HG03354 (cell line): ENCODE measurements at regions not wholly inside any gene's neighbourhood (a gene's known extent, or its start where the extent isn't known, plus 50 kb on each side); places are given as distances from the start of the nearest gene placed in this dataset.

Experiments used
- ATAC-seq: cut with Tn5 transposase; IDR thresholded peaks from one replicate; pipeline ENCODE4 v1.9.1; 2021; ENCODE audit warnings: mild to moderate bottlenecking; ENCODE audit not compliant: unreplicated experiment, poor library complexity, severe bottlenecking

DNA sequence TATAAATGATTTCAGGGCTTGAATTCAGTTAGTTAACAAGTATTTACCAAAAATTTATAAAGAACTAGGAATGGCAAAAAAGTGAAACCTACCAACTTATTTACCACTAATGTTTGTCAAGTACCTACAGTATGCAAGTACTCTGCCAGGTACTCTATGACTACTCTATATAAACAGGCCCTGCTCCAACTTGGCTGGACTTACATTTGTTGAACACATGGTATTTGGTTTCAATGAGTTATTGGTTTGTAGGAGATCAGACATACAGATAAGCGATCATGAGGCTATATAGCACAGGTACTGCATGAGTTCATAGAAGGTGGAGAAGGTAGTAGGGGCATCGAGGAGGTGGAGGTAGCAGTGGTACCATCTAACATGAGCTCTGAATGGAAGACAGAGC lies 159.9 kb upstream of the PDGFD start:
- ATAC-seq: no peak

DNA sequence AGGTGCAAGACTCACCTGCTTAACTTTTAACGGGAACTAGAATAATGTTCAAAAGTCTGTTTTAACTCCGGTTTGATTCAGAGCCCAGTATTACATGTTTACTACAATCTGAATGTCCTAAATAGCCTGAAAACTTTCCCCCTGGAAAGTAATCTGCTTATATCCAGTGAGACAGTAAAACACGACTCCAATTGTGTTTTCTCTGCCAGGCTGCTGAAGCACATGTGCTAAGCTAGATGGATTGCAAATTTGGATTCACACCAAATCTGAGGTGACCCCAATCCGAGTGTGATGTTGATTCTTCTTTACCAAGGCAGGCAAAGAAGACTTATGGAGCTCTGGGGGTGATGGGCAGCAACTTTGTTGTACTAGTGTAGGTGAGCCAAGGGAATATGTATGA lies 158.7 kb upstream of the PDGFD start:
- ATAC-seq: no peak

DNA sequence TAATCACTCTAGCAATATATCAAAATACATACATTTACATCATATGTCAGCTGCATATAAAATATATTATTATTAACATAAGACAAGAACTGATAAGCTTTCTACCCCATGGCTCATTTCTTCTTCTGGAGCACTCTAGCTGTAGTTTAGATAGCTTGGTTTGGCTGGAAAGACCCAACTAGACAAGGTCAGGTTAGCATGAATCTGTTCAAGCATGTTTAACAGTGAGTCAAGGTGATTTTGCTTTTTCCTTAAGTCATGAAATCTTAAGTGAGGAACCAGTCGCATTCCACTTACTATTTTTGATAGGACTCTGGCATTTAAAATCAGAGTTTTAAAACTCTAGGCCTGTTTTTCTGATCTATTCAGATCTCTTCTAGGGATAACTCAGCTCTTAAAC lies 157.0 kb upstream of the PDGFD start:
- ATAC-seq: no peak

DNA sequence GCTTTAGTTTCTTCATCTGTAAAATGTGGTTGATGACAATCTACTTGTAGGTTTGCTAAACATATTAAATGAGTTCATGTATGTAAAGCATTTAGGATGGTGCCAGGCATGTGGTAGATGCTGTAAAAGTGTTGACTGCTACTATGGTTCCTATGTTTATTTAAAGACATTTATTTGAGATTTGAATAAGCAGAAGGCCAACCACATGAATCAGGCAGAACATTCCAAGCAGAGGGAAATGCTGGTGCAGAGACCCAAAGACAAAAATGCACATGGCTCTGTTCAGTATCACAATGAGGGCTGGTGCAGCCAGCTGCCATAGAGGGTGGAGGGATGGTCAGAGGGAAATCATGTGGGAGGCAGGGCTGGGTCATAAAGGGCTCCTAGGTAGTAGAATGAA lies 156.2 kb upstream of the PDGFD start:
- no peak for ATAC-seq

DNA sequence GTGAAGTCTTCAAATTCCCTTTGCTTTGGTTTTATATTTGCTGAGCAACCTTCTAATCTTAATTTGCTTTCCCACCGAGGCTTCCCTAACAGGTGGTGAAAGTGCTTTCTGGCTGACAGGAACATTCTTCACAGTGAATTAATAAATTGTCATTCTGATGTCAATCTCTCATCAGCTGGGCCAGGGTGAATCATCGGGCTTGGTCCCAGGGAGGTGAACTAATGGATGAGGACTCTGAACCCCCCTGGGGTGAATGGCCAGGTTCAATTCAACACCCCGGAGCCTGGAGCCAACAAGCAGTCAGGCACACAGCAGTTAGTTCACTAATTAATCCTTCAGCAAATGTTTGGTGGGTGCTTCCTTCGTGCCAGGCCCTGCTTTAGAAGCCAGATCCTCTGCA lies 155.4 kb upstream of the PDGFD start:
- ATAC-seq: no peak

DNA sequence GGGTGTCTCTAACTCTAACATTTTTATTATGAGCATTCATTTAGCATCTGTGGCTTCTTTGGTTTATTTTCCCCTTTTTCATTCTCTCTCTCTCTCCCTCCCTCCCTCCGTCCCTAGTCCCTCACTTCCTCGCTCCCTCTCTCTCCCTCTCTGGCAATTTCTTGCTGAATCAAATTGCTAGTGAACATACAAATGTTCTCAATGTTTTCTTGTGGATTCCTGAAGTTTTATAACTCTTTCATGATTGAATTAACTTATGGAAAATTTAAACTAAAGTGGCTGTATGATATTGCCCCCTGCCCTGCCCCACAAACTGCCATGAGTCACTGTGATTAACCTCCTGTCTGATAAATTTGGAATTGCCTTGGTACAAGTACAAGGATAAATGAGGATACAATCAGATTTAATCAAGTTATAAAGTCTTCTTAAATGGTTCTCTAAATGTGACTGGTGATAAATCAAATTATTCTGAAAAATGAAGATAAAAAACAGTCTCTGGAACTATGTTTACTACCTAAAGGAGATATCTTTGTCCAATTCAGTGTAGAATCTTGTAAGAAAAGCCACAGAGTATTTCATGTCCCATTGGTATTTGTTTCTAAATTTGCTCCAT lies 143.0 kb upstream of the PDGFD start:
- ATAC-seq: no peak

DNA sequence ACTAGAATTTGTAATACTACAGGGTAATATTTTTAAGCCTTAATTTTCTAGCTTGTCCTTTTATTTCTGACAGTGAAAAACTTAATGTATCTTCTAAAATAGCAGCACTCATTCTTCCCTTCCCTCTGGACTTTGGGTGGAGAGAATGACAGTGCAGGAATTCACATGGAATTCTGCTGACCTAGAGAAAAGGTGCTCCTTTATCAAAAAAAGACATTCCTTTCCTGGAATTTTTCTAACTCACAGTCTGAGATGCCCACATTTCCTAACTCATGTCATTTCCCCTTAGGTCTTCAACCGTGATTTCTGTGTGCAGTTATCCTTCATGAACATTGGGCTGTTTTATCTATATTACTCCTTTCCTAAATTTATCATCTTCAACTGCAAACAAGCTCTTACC lies 137.8 kb upstream of the PDGFD start:
- ATAC-seq: no peak

DNA sequence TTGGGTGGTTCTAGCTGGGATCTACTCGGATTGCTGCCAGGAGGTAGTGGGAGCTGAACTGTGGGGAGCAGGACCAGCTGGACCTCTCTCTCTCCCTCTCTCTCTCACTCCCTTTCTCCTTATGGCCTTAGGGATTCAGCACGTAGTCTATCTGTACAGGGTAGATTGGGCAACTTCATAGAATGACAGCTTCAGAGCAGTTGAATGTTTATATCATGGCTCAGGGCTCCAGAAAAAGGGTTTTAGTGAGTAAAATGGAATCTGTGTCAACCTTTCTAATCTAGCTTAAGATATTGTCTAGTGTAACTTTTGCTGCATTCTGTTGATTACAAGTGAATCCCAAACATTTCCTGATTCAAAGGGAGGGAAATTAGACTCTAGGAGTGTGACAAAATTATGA lies 127.7 kb upstream of the PDGFD start:
- ATAC-seq: no peak

DNA sequence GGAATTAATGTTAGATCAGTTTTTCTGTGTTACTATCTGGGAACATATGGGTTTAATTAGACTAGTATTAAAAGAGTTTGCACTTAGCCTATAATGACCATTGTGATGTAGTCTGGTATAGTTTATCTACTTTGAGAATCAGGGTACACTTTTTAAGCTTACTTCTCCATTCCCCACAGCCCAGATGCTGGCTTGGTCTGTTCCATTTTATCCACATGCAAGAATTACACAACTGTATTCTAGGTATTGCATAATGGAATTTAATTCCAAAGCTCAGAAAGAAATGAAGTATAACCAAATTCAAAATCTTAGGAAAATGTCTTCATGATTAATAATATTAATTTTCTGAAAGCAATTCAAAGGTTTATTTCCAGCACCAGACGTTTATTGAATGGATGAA lies 122.2 kb upstream of the PDGFD start:
- no peak for ATAC-seq

DNA sequence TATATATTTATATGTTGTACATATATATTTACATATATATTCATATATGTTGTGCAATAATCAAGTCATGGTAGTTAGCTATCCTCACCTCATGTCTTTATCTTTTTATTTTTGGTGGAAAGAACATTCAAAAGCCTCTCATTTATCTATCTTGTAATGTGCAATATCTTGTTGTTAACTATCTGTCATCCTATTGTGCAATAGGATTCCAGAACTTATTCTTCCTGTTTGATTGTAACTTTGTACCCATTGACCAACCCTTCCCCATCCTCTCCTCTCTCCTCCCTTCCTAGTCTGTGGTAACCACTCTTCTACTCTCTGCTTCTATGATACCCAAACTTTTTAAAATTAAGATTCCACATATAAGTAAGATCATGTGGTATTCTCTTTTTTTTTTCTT lies 115.6 kb upstream of the PDGFD start:
- ATAC-seq: no peak

DNA sequence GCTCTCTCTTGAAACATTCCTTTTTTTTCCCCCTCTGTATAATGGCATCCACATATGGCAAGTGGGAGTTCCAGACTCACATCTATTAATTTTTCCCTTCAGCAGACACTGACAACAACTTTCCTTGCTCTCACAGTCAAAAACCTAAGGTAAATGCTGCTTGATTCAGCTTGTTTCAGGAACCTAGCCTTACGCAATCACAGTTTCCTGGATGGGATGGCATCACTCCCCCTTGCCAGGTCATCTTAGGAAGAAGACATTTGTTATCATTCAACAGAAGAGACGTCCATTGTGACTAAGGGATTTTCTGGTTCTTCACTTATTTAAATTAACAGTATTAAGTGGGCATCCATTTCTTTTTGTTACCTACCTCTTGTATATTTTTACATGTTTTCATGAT lies 112.0 kb upstream of the PDGFD start:
- ATAC-seq: no peak

DNA sequence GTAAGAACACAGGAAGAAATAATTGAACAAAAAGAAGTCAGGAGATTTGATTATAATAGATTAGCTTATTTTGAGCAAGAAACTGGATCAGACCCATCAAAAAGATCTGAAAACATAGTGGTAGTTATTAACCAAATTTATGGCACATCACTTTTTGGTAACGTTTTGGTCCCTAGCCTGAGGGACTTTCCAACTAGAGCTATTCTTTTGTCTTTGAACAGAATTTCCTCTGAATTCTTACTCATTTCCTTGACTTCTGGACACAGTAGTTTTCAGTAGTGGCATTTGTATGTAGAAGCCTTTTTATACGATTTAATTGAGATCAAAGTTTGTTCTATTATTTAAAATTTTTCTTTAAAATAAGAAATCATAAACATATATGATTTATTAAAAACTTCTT lies 96.5 kb upstream of the PDGFD start:
- no peak for ATAC-seq

DNA sequence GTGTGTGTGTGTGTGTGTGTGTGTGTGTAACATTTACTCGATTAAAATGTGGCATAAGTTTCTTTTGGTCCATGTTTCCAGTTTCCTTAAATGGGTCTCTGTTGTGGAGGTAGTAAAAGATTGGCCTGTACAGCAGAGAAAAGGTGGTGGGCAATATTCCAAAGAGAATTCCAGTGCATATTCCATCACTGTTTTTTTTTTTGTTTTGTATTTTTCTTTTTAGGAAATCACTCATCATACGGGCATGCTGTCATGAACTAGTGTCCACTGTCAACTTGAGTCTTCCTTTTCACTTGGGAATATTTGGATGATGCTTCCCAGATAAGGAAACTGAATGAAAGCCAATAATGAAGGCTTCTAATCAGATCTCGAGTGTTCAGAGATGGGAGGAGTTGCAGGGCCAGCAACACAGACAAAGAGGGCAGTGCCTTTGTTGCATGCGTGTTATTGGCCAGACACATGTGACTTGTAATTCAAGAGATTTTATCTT lies 95.2 kb upstream of the PDGFD start:
- no peak for ATAC-seq

DNA sequence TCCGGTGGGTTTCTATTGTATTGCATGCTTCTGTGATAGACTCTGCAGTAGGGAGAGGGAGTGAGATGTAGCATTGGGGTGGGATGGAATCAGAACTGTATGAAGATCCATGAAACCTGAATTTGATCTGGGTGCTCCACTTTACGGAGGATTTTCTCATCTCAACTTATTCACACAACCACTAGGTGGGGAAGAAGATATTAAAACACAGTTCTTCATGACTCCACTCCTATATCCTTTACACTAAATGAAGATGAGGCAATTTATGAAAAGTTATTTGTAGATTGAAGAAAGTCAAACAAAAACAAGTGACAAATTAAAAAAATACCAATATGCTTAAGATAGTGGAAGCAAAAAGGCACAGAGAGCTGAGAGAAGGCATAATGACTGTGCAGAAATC lies 92.6 kb upstream of the PDGFD start:
- no peak for ATAC-seq

DNA sequence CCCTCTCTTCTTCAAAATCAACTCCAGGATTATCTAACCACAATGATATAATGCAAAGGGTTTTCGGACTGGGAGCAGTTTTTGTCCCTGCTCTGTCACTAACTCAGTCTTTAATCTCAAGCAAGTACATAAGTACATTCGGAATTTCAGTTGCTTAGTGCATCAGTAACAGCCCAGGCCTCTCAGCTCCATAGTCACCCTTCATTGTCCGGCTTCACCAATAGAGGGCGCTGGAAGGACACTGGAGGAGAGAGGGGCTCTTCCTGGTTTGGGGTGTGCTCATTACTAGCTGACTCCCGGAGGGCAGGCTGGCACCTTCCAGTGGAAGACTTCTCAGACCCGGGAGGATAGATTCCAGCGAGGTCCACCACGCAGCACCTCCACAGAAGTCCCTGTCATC lies 90.4 kb upstream of the PDGFD start:
- peak; percentile 89 for ATAC-seq

DNA sequence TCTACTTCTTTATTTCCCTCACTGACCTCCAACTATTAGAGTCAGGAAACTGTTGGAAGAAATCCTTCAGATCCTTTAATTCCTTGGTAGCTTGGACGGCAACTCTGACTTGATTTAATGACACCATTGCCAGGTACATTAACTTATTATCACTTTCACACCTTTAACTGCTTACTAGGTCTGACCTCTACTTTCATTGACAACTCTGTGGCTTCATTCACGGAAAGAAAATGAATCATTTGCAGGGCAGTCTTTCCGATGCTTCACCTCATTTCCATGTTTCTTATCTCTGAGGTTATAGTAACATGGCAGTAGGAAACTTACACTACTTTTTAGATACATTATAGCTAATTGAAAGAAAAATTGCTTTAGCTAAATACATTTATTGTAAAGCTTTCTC lies 82.6 kb upstream of the PDGFD start:
- no peak for ATAC-seq

DNA sequence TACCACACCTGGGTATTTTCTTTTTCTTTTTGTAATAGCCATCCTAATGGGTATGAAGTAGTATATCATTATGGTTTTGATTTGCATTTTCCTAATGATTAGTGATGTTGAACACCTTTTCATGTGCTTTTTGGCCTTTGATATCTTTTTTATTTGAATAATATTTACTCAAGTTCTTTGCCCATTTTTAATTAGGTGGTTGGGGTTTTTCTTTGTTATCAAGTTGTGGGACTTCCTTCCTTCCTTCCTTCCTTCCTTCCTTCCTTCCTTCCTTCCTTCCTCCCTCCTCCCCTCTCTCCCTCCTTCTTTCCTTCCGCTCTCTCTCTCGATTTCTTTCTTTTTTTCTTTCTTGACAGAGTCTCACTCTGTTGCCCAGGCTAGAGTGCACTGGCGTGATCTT lies 75.0 kb upstream of the PDGFD start:
- no peak for ATAC-seq

DNA sequence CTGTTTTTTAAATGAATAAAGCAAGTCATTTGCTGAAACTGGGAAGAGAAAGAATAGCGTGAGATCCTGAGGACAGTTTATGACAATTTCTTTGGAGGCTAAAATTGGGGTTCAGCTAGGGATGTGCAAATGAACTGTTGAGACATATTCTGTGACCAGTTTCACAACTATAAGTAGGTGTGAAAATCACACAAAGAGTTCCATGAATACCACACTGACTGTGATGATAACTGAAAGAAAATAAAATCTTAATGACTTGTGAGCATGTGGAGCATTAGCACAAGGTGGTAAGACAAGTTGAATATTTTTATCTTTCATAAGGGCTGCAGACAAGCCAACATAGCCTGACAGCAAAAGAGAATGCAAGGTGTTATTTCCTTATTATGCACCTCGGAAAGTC lies 61.1 kb upstream of the PDGFD start:
- no peak for ATAC-seq

DNA sequence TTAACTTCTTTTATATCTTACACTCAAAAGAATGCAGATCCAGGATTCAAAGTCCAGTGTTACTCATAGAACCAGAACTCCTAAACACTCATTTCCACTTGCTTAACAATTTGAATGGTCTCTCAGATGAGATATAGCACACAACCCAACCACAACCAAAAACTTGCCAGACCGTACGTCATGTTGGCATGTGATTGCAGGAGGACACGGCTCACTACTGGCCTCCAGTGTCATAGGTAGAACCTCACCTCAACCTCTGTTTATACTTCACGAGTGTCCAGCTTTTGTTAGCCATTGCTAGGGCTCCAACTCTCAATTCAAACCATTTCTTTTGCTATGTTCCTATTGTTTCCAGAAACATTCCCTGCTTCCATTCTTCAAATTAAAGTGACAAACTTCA lies 58.5 kb upstream of the PDGFD start:
- no peak for ATAC-seq

DNA sequence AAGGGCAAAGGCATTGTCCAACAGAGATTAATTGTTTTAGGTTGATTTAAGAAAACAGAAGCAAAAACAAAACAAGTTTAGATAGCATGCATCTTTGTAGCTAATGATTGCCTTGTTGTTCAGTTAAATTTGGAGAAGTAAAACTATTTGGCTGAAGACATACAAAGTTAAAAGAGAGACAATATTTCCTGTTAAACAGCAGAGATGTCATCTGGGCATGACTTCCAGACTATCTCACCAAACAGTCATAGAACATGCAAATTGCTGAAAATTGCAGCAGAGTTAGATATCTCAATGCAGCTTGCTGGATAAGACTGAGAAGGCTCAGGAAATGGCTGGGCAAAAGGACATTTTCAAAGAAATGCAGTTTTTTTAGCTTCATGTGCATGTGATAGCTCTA lies 57.5 kb upstream of the PDGFD start:
- ATAC-seq: no peak

DNA sequence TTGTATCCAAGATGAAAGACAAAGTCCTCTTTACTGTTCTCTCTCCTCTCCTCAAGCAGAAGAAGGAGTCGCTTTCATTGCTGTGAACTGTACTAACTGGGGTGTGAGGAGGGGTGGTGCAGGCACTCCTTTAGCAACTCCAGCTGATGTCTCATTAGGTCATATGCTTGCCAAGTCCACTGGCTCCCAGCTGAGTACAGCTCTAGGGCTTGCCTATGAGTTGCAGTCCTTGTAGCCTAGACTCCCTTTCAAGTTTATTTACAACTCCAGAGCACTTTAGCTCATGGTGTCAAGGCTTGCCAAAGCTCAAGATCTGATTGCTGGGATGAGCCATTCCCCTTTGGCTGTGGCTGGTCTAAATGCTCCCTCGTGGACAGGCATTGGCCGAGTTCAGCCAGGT lies 55.1 kb upstream of the PDGFD start:
- ATAC-seq: no peak

DNA sequence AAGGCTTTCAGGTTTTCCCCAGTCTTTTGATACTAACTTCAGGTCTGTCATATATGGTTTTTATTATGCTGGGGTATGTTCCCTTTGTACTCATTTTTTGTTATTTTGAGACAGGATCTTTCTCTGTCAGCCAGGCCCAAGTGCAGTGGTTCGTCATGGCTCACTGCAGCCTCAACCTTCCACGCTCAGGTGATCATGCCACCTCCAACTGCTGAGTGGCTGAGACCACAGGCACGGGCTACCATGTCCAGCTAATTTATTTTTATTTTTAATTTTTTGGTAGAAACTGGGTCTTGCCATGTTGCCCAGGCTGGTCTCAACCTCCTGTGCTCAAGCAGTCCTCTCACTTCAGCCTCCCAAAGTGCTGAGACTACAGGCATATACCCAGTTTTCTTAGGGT lies 50.6 kb upstream of the PDGFD start:
- no peak for ATAC-seq
